ENCODE measurements at regions not wholly inside any gene's neighbourhood (a gene's known extent, or its start where the extent isn't known, plus 50 kb on each side); places are given as distances from the start of the nearest gene placed in this dataset.

DNA sequence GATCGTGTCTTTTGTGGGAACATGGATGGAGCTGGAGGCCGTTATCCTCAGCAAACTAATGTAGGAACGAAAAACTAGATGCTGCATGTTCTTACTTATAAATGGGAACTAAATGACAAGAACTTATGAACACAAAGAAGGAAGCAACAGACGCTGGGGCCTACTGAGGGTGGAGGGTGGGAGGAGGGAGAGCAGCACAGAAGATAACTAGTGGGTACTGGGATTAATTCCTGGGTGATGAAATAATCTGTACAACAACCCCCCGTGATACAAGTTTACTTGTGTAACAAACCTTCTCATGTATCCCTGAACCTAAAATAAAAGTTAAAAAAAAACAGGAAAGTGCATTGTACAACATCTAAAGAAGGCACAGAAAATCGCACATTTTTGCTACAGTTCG lies 59.0 kb upstream of the TMEM170B start:
- Histone ChIP-seq H3K79me1 (replicated peaks; ENCODE audit: low read length, poor library complexity, severe bottlenecking) (no peaks in the 10 kb centered on the region), H2BK12ac (ENCODE audit: low read length in 2 of 2) (no peak overlapping the region), H3K4me1 (ENCODE audit: control insufficient read depth, insufficient read depth, low read depth, low read length) (no peaks in the 10 kb centered on the region), H3K4ac (ENCODE audit: low read depth in 1 of 2, low read length in 2 of 2) (no peak overlapping the region), H3K9me3 (ENCODE audit: control insufficient read depth, low read length) (no peaks in the 10 kb centered on the region), H2AFZ (ENCODE audit: low read depth, low read length) (no peak overlapping the region), H3K4me2 (ENCODE audit: low read length, poor library complexity, severe bottlenecking) (no peak overlapping the region), H2AK5ac (ENCODE audit: low read length, severe bottlenecking) (no peak overlapping the region), H3K36me3 (ENCODE audit: control insufficient read depth in 1 of 2, insufficient read depth in 2 of 2, low read depth in 1 of 2, low read length in 2 of 2) (no peaks in the 10 kb centered on the region), H2BK5ac (ENCODE audit: low read depth, low read length, poor library complexity, severe bottlenecking) (no peak overlapping the region), H2BK15ac (ENCODE audit: low read depth, poor library complexity, severe bottlenecking) (no peak overlapping the region), H4K91ac (ENCODE audit: low read length) (no peak overlapping the region), H3K14ac (ENCODE audit: low read length in 2 of 2) (no peak overlapping the region), H3K27me3 (ENCODE audit: control insufficient read depth in 1 of 2, insufficient read depth in 1 of 2, low read length in 2 of 2) (no peaks in the 10 kb centered on the region), H4K8ac (ENCODE audit: low read length) (no peak overlapping the region), H3K18ac (ENCODE audit: low read depth in 1 of 2, low read length in 2 of 2) (no peak overlapping the region), H2BK120ac (ENCODE audit: low read depth, low read length) (no peak overlapping the region), H3K27ac (ENCODE audit: low read length, poor library complexity, severe bottlenecking) (no peak overlapping the region), H3K23ac (ENCODE audit: low read length in 2 of 2) (no peak overlapping the region), H3K9ac (ENCODE audit: low read length) (no peak overlapping the region), H3K4me3 (ENCODE audit: insufficient read depth in 1 of 2, low read depth in 1 of 2, low read length in 2 of 2) (no peak overlapping the region)
- DNase-seq, result no peak
- 80% methylated on average over 6 of the region's 7 CpGs for WGBS

DNA sequence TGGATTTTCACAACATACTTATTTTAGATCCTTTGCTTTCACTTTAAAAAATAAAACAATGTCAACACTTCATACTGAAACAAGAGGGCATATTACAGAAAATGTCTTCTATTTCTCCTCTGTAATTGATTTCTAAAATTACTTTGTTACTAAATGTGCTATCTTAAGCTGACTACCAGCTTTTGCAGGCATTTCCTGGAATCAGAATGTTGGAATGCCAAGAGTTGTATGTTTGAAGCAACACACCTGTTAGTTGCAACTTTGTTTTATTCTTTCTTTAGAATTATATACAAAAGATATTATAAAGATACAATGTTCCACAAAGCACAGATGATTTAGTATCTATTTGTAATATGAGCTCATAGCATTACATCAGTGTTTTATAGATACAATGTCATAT lies 62.5 kb upstream of the TMEM170B start:
- no peak overlapping the region for H4K8ac ChIP-seq (ENCODE audit: low read length)
- H2AK5ac ChIP-seq (ENCODE audit: low read length, severe bottlenecking), result no peak overlapping the region
- no peak overlapping the region for H3K4me3 ChIP-seq (ENCODE audit: insufficient read depth in 1 of 2, low read depth in 1 of 2, low read length in 2 of 2)
- no peak overlapping the region for H3K4me2 ChIP-seq (ENCODE audit: low read length, poor library complexity, severe bottlenecking)
- H3K23ac ChIP-seq (ENCODE audit: low read length in 2 of 2), result no peak overlapping the region
- no peaks in the 10 kb centered on the region for H3K27me3 ChIP-seq (ENCODE audit: control insufficient read depth in 1 of 2, insufficient read depth in 1 of 2, low read length in 2 of 2)
- H3K79me1 ChIP-seq (replicated peaks; ENCODE audit: low read length, poor library complexity, severe bottlenecking), result no peaks in the 10 kb centered on the region
- H3K4ac ChIP-seq (ENCODE audit: low read depth in 1 of 2, low read length in 2 of 2), result no peak overlapping the region
- DNase-seq, result no peak
- no peak overlapping the region for H3K14ac ChIP-seq (ENCODE audit: low read length in 2 of 2)
- H3K36me3 ChIP-seq (ENCODE audit: control insufficient read depth in 1 of 2, insufficient read depth in 2 of 2, low read depth in 1 of 2, low read length in 2 of 2), result no peaks in the 10 kb centered on the region
- no peaks in the 10 kb centered on the region for H3K4me1 ChIP-seq (ENCODE audit: control insufficient read depth, insufficient read depth, low read depth, low read length)
- no peak overlapping the region for H2BK15ac ChIP-seq (ENCODE audit: low read depth, poor library complexity, severe bottlenecking)
- no peak overlapping the region for H2BK5ac ChIP-seq (ENCODE audit: low read depth, low read length, poor library complexity, severe bottlenecking)
- H3K27ac ChIP-seq (ENCODE audit: low read length, poor library complexity, severe bottlenecking), result no peak overlapping the region
- no peak overlapping the region for H4K91ac ChIP-seq (ENCODE audit: low read length)
- no peak overlapping the region for H2AFZ ChIP-seq (ENCODE audit: low read depth, low read length)
- no peak overlapping the region for H3K18ac ChIP-seq (ENCODE audit: low read depth in 1 of 2, low read length in 2 of 2)
- no peak overlapping the region for H2BK120ac ChIP-seq (ENCODE audit: low read depth, low read length)
- H2BK12ac ChIP-seq (ENCODE audit: low read length in 2 of 2), result no peak overlapping the region
- H3K9me3 ChIP-seq (ENCODE audit: control insufficient read depth, low read length), result no peaks in the 10 kb centered on the region
- H3K9ac ChIP-seq (ENCODE audit: low read length), result no peak overlapping the region

DNA sequence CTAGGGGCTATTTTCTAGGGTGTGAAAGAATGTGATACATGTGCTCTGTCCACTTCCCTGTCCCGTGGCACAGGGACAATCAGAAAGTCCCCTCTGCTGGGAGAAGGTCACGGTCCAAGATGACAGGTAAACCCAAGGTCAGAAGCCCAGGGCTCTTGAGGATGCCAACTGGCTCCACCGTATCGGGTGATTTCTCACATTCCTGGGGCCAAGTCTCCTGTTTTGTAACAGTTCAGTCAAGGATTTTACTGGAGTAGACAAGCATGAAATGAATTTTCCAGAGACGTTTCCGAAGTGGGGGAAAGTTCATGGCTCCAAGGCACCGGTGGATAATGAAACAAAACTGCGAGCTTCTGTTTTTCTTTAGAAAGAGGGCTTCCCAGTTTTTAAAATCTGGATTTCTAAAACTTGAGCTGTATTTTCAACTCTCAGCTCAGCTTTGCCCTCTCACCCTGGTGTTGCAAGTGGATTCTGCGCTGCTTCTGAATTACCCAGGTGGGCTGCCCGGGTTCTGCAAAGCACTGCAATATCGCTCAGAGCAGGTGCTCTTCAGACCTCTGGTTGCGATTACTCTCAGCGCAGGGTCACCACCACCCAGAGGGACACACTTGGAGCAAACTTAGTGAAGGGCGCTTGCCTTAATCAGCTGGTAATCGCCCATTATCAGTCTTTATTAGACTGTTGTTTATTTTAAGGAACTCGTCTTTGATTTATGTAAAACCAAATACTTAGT lies 64.4 kb upstream of the TMEM170B start:
- no peak overlapping the region for H2BK120ac ChIP-seq (ENCODE audit: low read depth, low read length)
- H3K9ac ChIP-seq (ENCODE audit: low read length), result no peak overlapping the region
- no peak overlapping the region for H4K91ac ChIP-seq (ENCODE audit: low read length)
- H2AFZ ChIP-seq (ENCODE audit: low read depth, low read length), result no peak overlapping the region
- H2BK12ac ChIP-seq (ENCODE audit: low read length in 2 of 2), result no peak overlapping the region
- no peak overlapping the region for H2BK5ac ChIP-seq (ENCODE audit: low read depth, low read length, poor library complexity, severe bottlenecking)
- no peak overlapping the region for H3K27ac ChIP-seq (ENCODE audit: low read length, poor library complexity, severe bottlenecking)
- H3K4ac ChIP-seq (ENCODE audit: low read depth in 1 of 2, low read length in 2 of 2), result no peak overlapping the region
- H3K18ac ChIP-seq (ENCODE audit: low read depth in 1 of 2, low read length in 2 of 2), result no peak overlapping the region
- no peak overlapping the region for H3K14ac ChIP-seq (ENCODE audit: low read length in 2 of 2)
- H3K9me3 ChIP-seq (ENCODE audit: control insufficient read depth, low read length), result no peaks in the 10 kb centered on the region
- H3K4me3 ChIP-seq (ENCODE audit: insufficient read depth in 1 of 2, low read depth in 1 of 2, low read length in 2 of 2), result no peak overlapping the region
- H3K4me2 ChIP-seq (ENCODE audit: low read length, poor library complexity, severe bottlenecking), result no peak overlapping the region
- H3K36me3 ChIP-seq (ENCODE audit: control insufficient read depth in 1 of 2, insufficient read depth in 2 of 2, low read depth in 1 of 2, low read length in 2 of 2), result no peaks in the 10 kb centered on the region
- no peak for DNase-seq
- H2BK15ac ChIP-seq (ENCODE audit: low read depth, poor library complexity, severe bottlenecking), result no peak overlapping the region
- no peaks in the 10 kb centered on the region for H3K4me1 ChIP-seq (ENCODE audit: control insufficient read depth, insufficient read depth, low read depth, low read length)
- H2AK5ac ChIP-seq (ENCODE audit: low read length, severe bottlenecking), result no peak overlapping the region
- H4K8ac ChIP-seq (ENCODE audit: low read length), result no peak overlapping the region
- no peak overlapping the region for H3K23ac ChIP-seq (ENCODE audit: low read length in 2 of 2)
- no peaks in the 10 kb centered on the region for H3K79me1 ChIP-seq (replicated peaks; ENCODE audit: low read length, poor library complexity, severe bottlenecking)
- no peaks in the 10 kb centered on the region for H3K27me3 ChIP-seq (ENCODE audit: control insufficient read depth in 1 of 2, insufficient read depth in 1 of 2, low read length in 2 of 2)
- 94% methylated on average over 13 of the region's 16 CpGs for WGBS

DNA sequence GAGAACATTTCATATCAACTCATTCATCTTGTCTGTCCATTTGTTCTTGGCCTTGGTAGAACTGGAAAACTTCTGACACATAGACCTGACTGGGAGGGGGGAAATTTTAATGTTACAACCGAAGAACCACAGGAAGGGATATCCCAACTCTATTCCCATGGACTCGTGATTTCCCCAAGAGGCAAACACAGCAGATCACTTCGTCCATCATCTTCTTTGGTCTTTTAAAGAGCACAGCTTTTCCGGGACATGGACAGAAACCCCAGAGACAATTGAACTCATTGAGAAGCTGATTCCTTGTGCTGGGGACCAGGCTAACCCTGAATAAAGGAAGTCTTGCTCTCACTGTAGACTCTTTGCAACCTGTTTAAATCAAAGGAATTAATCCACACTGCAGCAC lies 66.3 kb upstream of the TMEM170B start:
- Histone ChIP-seq H3K9me3 (ENCODE audit: control insufficient read depth, low read length) (no peaks in the 10 kb centered on the region), H3K14ac (ENCODE audit: low read length in 2 of 2) (no peak overlapping the region), H3K36me3 (ENCODE audit: control insufficient read depth in 1 of 2, insufficient read depth in 2 of 2, low read depth in 1 of 2, low read length in 2 of 2) (no peaks in the 10 kb centered on the region), H3K23ac (ENCODE audit: low read length in 2 of 2) (no peak overlapping the region), H4K91ac (ENCODE audit: low read length) (no peak overlapping the region), H3K79me1 (replicated peaks; ENCODE audit: low read length, poor library complexity, severe bottlenecking) (no peaks in the 10 kb centered on the region), H2AFZ (ENCODE audit: low read depth, low read length) (no peak overlapping the region), H2AK5ac (ENCODE audit: low read length, severe bottlenecking) (no peak overlapping the region), H3K27ac (ENCODE audit: low read length, poor library complexity, severe bottlenecking) (no peak overlapping the region), H3K18ac (ENCODE audit: low read depth in 1 of 2, low read length in 2 of 2) (no peak overlapping the region), H2BK120ac (ENCODE audit: low read depth, low read length) (no peak overlapping the region), H3K4ac (ENCODE audit: low read depth in 1 of 2, low read length in 2 of 2) (no peak overlapping the region), H3K4me2 (ENCODE audit: low read length, poor library complexity, severe bottlenecking) (no peak overlapping the region), H2BK12ac (ENCODE audit: low read length in 2 of 2) (no peak overlapping the region), H2BK15ac (ENCODE audit: low read depth, poor library complexity, severe bottlenecking) (no peak overlapping the region), H3K9ac (ENCODE audit: low read length) (no peak overlapping the region), H3K4me1 (ENCODE audit: control insufficient read depth, insufficient read depth, low read depth, low read length) (no peaks in the 10 kb centered on the region), H3K4me3 (ENCODE audit: insufficient read depth in 1 of 2, low read depth in 1 of 2, low read length in 2 of 2) (no peak overlapping the region), H4K8ac (ENCODE audit: low read length) (no peak overlapping the region), H3K27me3 (ENCODE audit: control insufficient read depth in 1 of 2, insufficient read depth in 1 of 2, low read length in 2 of 2) (no peaks in the 10 kb centered on the region), H2BK5ac (ENCODE audit: low read depth, low read length, poor library complexity, severe bottlenecking) (no peak overlapping the region)
- DNase-seq, result no peak
- 92% methylated on average over 4 of the region's 4 CpGs for WGBS
